ENCODE measurements at regions not wholly inside any gene's neighbourhood (a gene's known extent, or its start where the extent isn't known, plus 50 kb on each side); places are given as distances from the start of the nearest gene placed in this dataset.

- no peak for TF ChIP-seq CTCF (IDR thresholded peaks at IDR 0.05; ENCODE audit: insufficient read depth, low read length)
- no peak for TF ChIP-seq POLR2AphosphoS5 (IDR thresholded peaks at IDR 0.05; ENCODE audit: low read depth)
- TF ChIP-seq SPI1 (IDR thresholded peaks at IDR 0.05; ENCODE audit: borderline replicate concordance, low read depth) = no peak
These were observed 261.5 kb downstream of the PCNX1 start for GRCh38 chr14:71168564-71169427.
